Thyroid gland (tissue), 4 donors: ENCODE measurements at regions not wholly inside any gene's neighbourhood (a gene's known extent, or its start where the extent isn't known, plus 50 kb on each side); places are given as distances from the start of the nearest gene placed in this dataset.
A peak's percentile ranks its signal among the peaks of the same experiment; 100 is the strongest.

Experiments
- DNase-seq, 2 donors: peaks; one replicate each; pipeline ENCODE4 v3.0.0-alpha.2; 2019
- H3K27ac ChIP-seq, 3 donors: fragments of 200-600 bp; sonication (generic); 1 replicate in 2 of 3; 2 replicates in 1 of 3; pipeline ENCODE4 v1.5.1; 2016 to 2019; ENCODE audit warnings: mild to moderate bottlenecking in 1 of 3, moderate library complexity in 1 of 3
- H3K27me3 ChIP-seq: fragments of 200-600 bp; sonication (generic); one replicate; pipeline ENCODE4 v1.5.1; 2019
- H3K36me3 ChIP-seq, 2 donors: fragments of 200-600 bp; sonication (generic); one replicate each; pipeline ENCODE4 v1.5.1; 2016 to 2019
- H3K4me1 ChIP-seq, 2 donors: fragments of 200-600 bp; sonication (generic); one replicate each; pipeline ENCODE4 v1.5.1; 2017 to 2019
- H3K4me3 ChIP-seq, 3 donors: fragments of 200-600 bp; sonication (generic); replicated peaks in 1 of 3; 1 replicate in 2 of 3; 2 replicates in 1 of 3; pipeline ENCODE4 v1.5.1; 2016; ENCODE audit warnings: mild to moderate bottlenecking in 1 of 3
- H3K9me3 ChIP-seq: fragments of 200-600 bp; sonication (generic); one replicate; pipeline ENCODE4 v1.5.1; 2017
- CTCF ChIP-seq, 6 experiments: fragments of 200-600 bp in 3 of 6; fragments of 450-650 bp in 3 of 6; sonication (generic) in 3 of 6; IDR thresholded peaks; one replicate each; pipeline ENCODE4 v1.5.1; 2016 to 2019; ENCODE audit warnings: antibody characterized with exemption in 6 of 6, mild to moderate bottlenecking in 2 of 6, inconsistent platforms in 1 of 6, moderate library complexity in 1 of 6
- POLR2A ChIP-seq, 2 donors: fragments of 450-650 bp; IDR thresholded peaks; one replicate each; pipeline ENCODE4 v1.6.1; 2017; ENCODE audit warnings: antibody characterized with exemption in 2 of 2, mild to moderate bottlenecking in 2 of 2, moderate library complexity in 1 of 2
- WGBS, 2 donors: methylation state at CpG; one replicate each; pipeline ENCODE4 v1.1.5; 2017; 5-methylcytosine and 5-hydroxymethylcytosine counted together
- intact Hi-C: fragments of 100-400 bp; cut with DNase I; formaldehyde crosslinking; loops from one replicate; pipeline ENCODE4 v1.15.1; 2023

- Histone ChIP-seq H3K27me3 (no peaks in the 10 kb centered on the region), H3K9me3 (no peaks in the 10 kb centered on the region), H3K36me3 (no peaks in the 10 kb centered on the region), H3K27ac (no peak overlapping the region), H3K4me3 (no peak overlapping the region), H3K4me1 (peaks cover 5 to 8% of the 10 kb centered on the region in 2 donors)
- TF ChIP-seq CTCF (IDR thresholded peaks at IDR 0.05) (no peak), POLR2A (IDR thresholded peaks at IDR 0.05) (no peak)
- DNase-seq: no peak
- intact Hi-C loops: no loop called here
- 78 to 81% methylated on average over 7 of the region's 7 CpGs for WGBS, 2 donors
Measured at GRCh38 chr2:62578803-62579640, 73.0 kb upstream of the TMEM17 start.

GRCh38 chr2:62577994-62578781 is 72.2 kb upstream of the TMEM17 start:
- 73 to 80% methylated on average over 2 of the region's 2 CpGs for WGBS, 2 donors
- Histone ChIP-seq H3K4me1 (peaks cover 5 to 8% of the 10 kb centered on the region in 2 donors), H3K9me3 (no peaks in the 10 kb centered on the region), H3K27ac (no peak overlapping the region), H3K27me3 (no peaks in the 10 kb centered on the region), H3K4me3 (no peak overlapping the region), H3K36me3 (no peaks in the 10 kb centered on the region)
- no peak for TF ChIP-seq POLR2A (IDR thresholded peaks at IDR 0.05)
- no peak for TF ChIP-seq CTCF (IDR thresholded peaks at IDR 0.05)
- intact Hi-C loops: no loop called here
- no peak for DNase-seq

- DNase-seq: no peak
- Histone ChIP-seq H3K4me3 (no peak overlapping the region), H3K27me3 (no peaks in the 10 kb centered on the region), H3K36me3 (no peaks in the 10 kb centered on the region), H3K27ac (peak overlapping the region in 1 of 3 donors; percentile 38), H3K9me3 (no peaks in the 10 kb centered on the region), H3K4me1 (peaks cover 5 to 8% of the 10 kb centered on the region in 2 donors)
- intact Hi-C loops: no loop called here
- 53 to 55% methylated on average over 2 of the region's 2 CpGs for WGBS, 2 donors
- TF ChIP-seq CTCF (IDR thresholded peaks at IDR 0.05): no peak
- no peak for TF ChIP-seq POLR2A (IDR thresholded peaks at IDR 0.05)
Measured at GRCh38 chr2:62576276-62576939, 70.4 kb upstream of the TMEM17 start.

- H3K4me1 ChIP-seq: peaks cover 10 to 20% of the 10 kb centered on the region in 2 donors
- no peaks in the 10 kb centered on the region for H3K27me3 ChIP-seq
- no peak for DNase-seq
- no peak for TF ChIP-seq CTCF (IDR thresholded peaks at IDR 0.05)
- no peak for TF ChIP-seq POLR2A (IDR thresholded peaks at IDR 0.05)
- no peaks in the 10 kb centered on the region for H3K36me3 ChIP-seq
- intact Hi-C loops: no loop called here
- no peak overlapping the region for H3K27ac ChIP-seq
- H3K4me3 ChIP-seq: no peak overlapping the region
- no peaks in the 10 kb centered on the region for H3K9me3 ChIP-seq
Measured at GRCh38 chr2:62573936-62574335, 67.9 kb upstream of the TMEM17 start.
